Kidney (tissue), 13 donors: ENCODE measurements at regions not wholly inside any gene's neighbourhood (a gene's known extent, or its start where the extent isn't known, plus 50 kb on each side); places are given as distances from the start of the nearest gene placed in this dataset.

Experiments
- DNase-seq, 5 donors: peaks; one replicate each; pipeline ENCODE4 v3.0.0-alpha.2; 2013 to 2020
- FAIRE-seq: peaks from 2 replicates; lab custom pipeline; 2012; peaks lifted over from hg19 to GRCh38; lab: Jason Lieb, UNC
- H3K27ac ChIP-seq, 2 donors: one replicate each; pipeline ENCODE4 v1.7.0; 2013; ENCODE audit warnings: low read depth in 2 of 2, low read length in 2 of 2, inconsistent platforms in 1 of 2
- H3K27me3 ChIP-seq: one replicate; pipeline ENCODE4 v1.7.1; 2013; ENCODE audit warnings: low read length, inconsistent platforms; ENCODE audit not compliant: control insufficient read depth, insufficient read depth
- H3K36me3 ChIP-seq, 3 donors: one replicate each; pipeline versions ENCODE4 v1.7.0 to v1.7.1; 2013; ENCODE audit warnings: low read length in 3 of 3, control low read depth in 1 of 3, inconsistent platforms in 1 of 3; ENCODE audit not compliant: insufficient read depth in 3 of 3, control insufficient read depth in 2 of 3
- H3K4me1 ChIP-seq, 3 donors: one replicate each; pipeline versions ENCODE4 v1.7.0 to v1.7.1; 2013; ENCODE audit warnings: low read length in 3 of 3, inconsistent platforms in 1 of 3, low read depth in 1 of 3; ENCODE audit not compliant: control insufficient read depth in 2 of 3, insufficient read depth in 2 of 3
- H3K4me3 ChIP-seq, 3 donors: one replicate each; pipeline versions ENCODE4 v1.7.0 to v1.8.1; 2013; ENCODE audit warnings: low read length in 3 of 3, control low read depth in 1 of 3, inconsistent platforms in 1 of 3
- H3K9ac ChIP-seq, 3 donors: one replicate each; pipeline versions ENCODE4 v1.7.0 to v1.7.1; 2013; ENCODE audit warnings: low read length in 3 of 3, control low read depth in 1 of 3, inconsistent platforms in 1 of 3
- H3K9me3 ChIP-seq, 3 donors: one replicate each; pipeline versions ENCODE4 v1.7.0 to v1.7.1; 2013; ENCODE audit warnings: low read length in 3 of 3, control low read depth in 1 of 3, inconsistent platforms in 1 of 3; ENCODE audit not compliant: control insufficient read depth in 2 of 3, insufficient read depth in 1 of 3
- CTCF ChIP-seq: IDR thresholded peaks from 3 replicates; pipeline ENCODE4 v1.5.1; 2012; ENCODE audit warnings: mild to moderate bottlenecking, moderate library complexity, borderline replicate concordance; ENCODE audit not compliant: insufficient read depth; ENCODE audit errors: extremely low read depth
- intact Hi-C: fragments of 100-400 bp; cut with DNase I; formaldehyde crosslinking; loops from one replicate; pipeline ENCODE4 v1.11.1; 2022
- donor health status: control.
- donor health status: control.
- donor health status: control.
- donor health status: control.
- donor health status: control.
- donor health status: DM: yes; HTN: yes; CAD: no.
- donor health status: Normal renal cell carcinoma (clear cell type).

GRCh38 chr20:18971574-18971973 is 158.0 kb downstream of the SCP2D1 start:
- H3K9ac ChIP-seq, result no peak overlapping the region
- no peak for TF ChIP-seq CTCF
- intact Hi-C loops, result no loop called here
- no peaks in the 10 kb centered on the region for H3K27me3 ChIP-seq
- H3K9me3 ChIP-seq, result no peaks in the 10 kb centered on the region
- H3K27ac ChIP-seq, result no peak overlapping the region
- no peaks in the 10 kb centered on the region for H3K36me3 ChIP-seq
- FAIRE-seq, result no peak
- H3K4me1 ChIP-seq, result no peaks in the 10 kb centered on the region
- no peak for DNase-seq
- no peak overlapping the region for H3K4me3 ChIP-seq

- Histone ChIP-seq H3K4me1 (no peaks in the 10 kb centered on the region), H3K9me3 (no peaks in the 10 kb centered on the region), H3K27me3 (no peaks in the 10 kb centered on the region), H3K36me3 (no peaks in the 10 kb centered on the region), H3K4me3 (no peak overlapping the region), H3K9ac (no peak overlapping the region), H3K27ac (no peak overlapping the region)
- no peak for TF ChIP-seq CTCF
- FAIRE-seq (no peak), DNase-seq (no peak)
- intact Hi-C loops, result no loop called here
Observed at GRCh38 chr20:18972251-18972876, 158.8 kb downstream of the SCP2D1 start.

- H3K27ac ChIP-seq, result no peak overlapping the region
- no peaks in the 10 kb centered on the region for H3K36me3 ChIP-seq
- H3K4me3 ChIP-seq, result no peak overlapping the region
- H3K9ac ChIP-seq, result no peak overlapping the region
- intact Hi-C loops, result no loop called here
- TF ChIP-seq CTCF, result no peak
- FAIRE-seq (no peak), DNase-seq (peak in 1 of 5 donors; percentile 87)
- H3K9me3 ChIP-seq, result no peaks in the 10 kb centered on the region
- no peaks in the 10 kb centered on the region for H3K4me1 ChIP-seq
- no peaks in the 10 kb centered on the region for H3K27me3 ChIP-seq
Observed at GRCh38 chr20:18973529-18974173, 160.1 kb downstream of the SCP2D1 start.
